ENCODE measurements at regions not wholly inside any gene's neighbourhood (a gene's known extent, or its start where the extent isn't known, plus 50 kb on each side); places are given as distances from the start of the nearest gene placed in this dataset.

- H3K9me3 ChIP-seq (ENCODE audit: low read depth), result no peaks in the 10 kb centered on the region
- H3K4me1 ChIP-seq (ENCODE audit: low read depth), result no peaks in the 10 kb centered on the region
- TF ChIP-seq CTCF (IDR thresholded peaks at IDR 0.05; ENCODE audit: low read depth, low read length), result no peak
- H3K36me3 ChIP-seq, result no peaks in the 10 kb centered on the region
- no peak for DNase-seq (ENCODE audit: low read depth in 1 of 2, low spot score in 1 of 2)
- no peak overlapping the region for H3K4me3 ChIP-seq
- H3K27me3 ChIP-seq, result peaks cover 34% of the 10 kb centered on the region
- H3K27ac ChIP-seq, result no peak overlapping the region
Measured at GRCh38 chr4:41389356-41389755, 132.6 kb downstream of the UCHL1 start.

GRCh38 chr4:41390661-41391060, 133.9 kb downstream of the UCHL1 start:
- TF ChIP-seq CTCF (IDR thresholded peaks at IDR 0.05; ENCODE audit: low read depth, low read length), result no peak
- Histone ChIP-seq H3K9me3 (ENCODE audit: low read depth) (no peaks in the 10 kb centered on the region), H3K4me3 (no peak overlapping the region), H3K36me3 (no peaks in the 10 kb centered on the region), H3K27ac (no peak overlapping the region), H3K4me1 (ENCODE audit: low read depth) (no peaks in the 10 kb centered on the region), H3K27me3 (peaks cover 34% of the 10 kb centered on the region)
- DNase-seq (ENCODE audit: low read depth in 1 of 2, low spot score in 1 of 2), result no peak

- no peak for TF ChIP-seq CTCF (IDR thresholded peaks at IDR 0.05; ENCODE audit: low read depth, low read length)
- DNase-seq (ENCODE audit: low read depth in 1 of 2, low spot score in 1 of 2), result no peak
- Histone ChIP-seq H3K4me1 (ENCODE audit: low read depth) (no peaks in the 10 kb centered on the region), H3K27me3 (peaks cover 33% of the 10 kb centered on the region), H3K27ac (no peak overlapping the region), H3K36me3 (no peaks in the 10 kb centered on the region), H3K4me3 (no peak overlapping the region), H3K9me3 (ENCODE audit: low read depth) (no peaks in the 10 kb centered on the region)
Measured at GRCh38 chr4:41391271-41391670, 134.5 kb downstream of the UCHL1 start.

GRCh38 chr4:41394481-41394894, 137.8 kb downstream of the UCHL1 start:
- Histone ChIP-seq H3K27me3 (peaks cover 32% of the 10 kb centered on the region), H3K27ac (no peak overlapping the region), H3K4me3 (no peak overlapping the region), H3K9me3 (ENCODE audit: low read depth) (no peaks in the 10 kb centered on the region), H3K36me3 (no peaks in the 10 kb centered on the region), H3K4me1 (ENCODE audit: low read depth) (no peaks in the 10 kb centered on the region)
- TF ChIP-seq CTCF (IDR thresholded peaks at IDR 0.05; ENCODE audit: low read depth, low read length), result no peak
- DNase-seq (ENCODE audit: low read depth in 1 of 2, low spot score in 1 of 2), result no peak

- no peaks in the 10 kb centered on the region for H3K9me3 ChIP-seq (ENCODE audit: low read depth)
- H3K36me3 ChIP-seq, result no peaks in the 10 kb centered on the region
- DNase-seq (ENCODE audit: low read depth in 1 of 2, low spot score in 1 of 2), result no peak
- H3K4me3 ChIP-seq, result no peak overlapping the region
- TF ChIP-seq CTCF (IDR thresholded peaks at IDR 0.05; ENCODE audit: low read depth, low read length), result no peak
- no peak overlapping the region for H3K27ac ChIP-seq
- H3K27me3 ChIP-seq, result peaks cover 32% of the 10 kb centered on the region
- H3K4me1 ChIP-seq (ENCODE audit: low read depth), result no peaks in the 10 kb centered on the region
Measured at GRCh38 chr4:41396214-41396613, 139.5 kb downstream of the UCHL1 start.

GRCh38 chr4:41396869-41397268, 140.1 kb downstream of the UCHL1 start:
- H3K27me3 ChIP-seq, result peaks cover 32% of the 10 kb centered on the region

More at GRCh38 chr4:41396869-41397268, 140.1 kb downstream of the UCHL1 start:
- Histone ChIP-seq H3K36me3 (no peaks in the 10 kb centered on the region), H3K9me3 (ENCODE audit: low read depth) (no peaks in the 10 kb centered on the region), H3K4me1 (ENCODE audit: low read depth) (no peaks in the 10 kb centered on the region), H3K27ac (no peak overlapping the region), H3K4me3 (no peak overlapping the region)
- DNase-seq (ENCODE audit: low read depth in 1 of 2, low spot score in 1 of 2), result no peak
- no peak for TF ChIP-seq CTCF (IDR thresholded peaks at IDR 0.05; ENCODE audit: low read depth, low read length)

Data from cardiac muscle cell (in vitro differentiated cells and primary cell).